ENCODE measurements at regions not wholly inside any gene's neighbourhood (a gene's known extent, or its start where the extent isn't known, plus 50 kb on each side); places are given as distances from the start of the nearest gene placed in this dataset.

- intact Hi-C loops (cut with micrococcal nuclease): no loop called here
- dilution Hi-C loops (cut with MboI; ENCODE audit: extremely low pct_ligation_motif_present, low sequenced_read_pairs): no loop called here
- Histone ChIP-seq H2AFZ (ENCODE audit: low read depth, low read length) (no peak overlapping the region), H4K20me1 (replicated peaks; ENCODE audit: control insufficient read depth, extremely low read depth, insufficient read depth, low read length) (no peaks in the 10 kb centered on the region), H3K9me3 (replicated peaks; ENCODE audit: control insufficient read depth, insufficient read depth, low read length) (no peaks in the 10 kb centered on the region), H3K79me2 (ENCODE audit: control insufficient read depth, insufficient read depth, low read length) (no peaks in the 10 kb centered on the region), H3K9me1 (replicated peaks; ENCODE audit: control insufficient read depth, extremely low read depth, insufficient read depth, low read length) (no peaks in the 10 kb centered on the region), H3K4me3 (replicated peaks in 1 of 3; ENCODE audit: insufficient read depth in 1 of 3, low read depth in 1 of 3, low read length in 3 of 3) (no peak overlapping the region), H3K4me1 (ENCODE audit: control insufficient read depth, extremely low read depth, insufficient read depth, low read length) (no peaks in the 10 kb centered on the region), H3K27ac (ENCODE audit: insufficient read depth, low read depth, low read length) (no peak overlapping the region), H3K9ac (replicated peaks; ENCODE audit: extremely low read depth, insufficient read depth, low read length) (no peak overlapping the region), H3K4me2 (ENCODE audit: insufficient read depth, low read length) (no peak overlapping the region), H3K36me3 (ENCODE audit: control insufficient read depth in 2 of 2, extremely low read depth in 1 of 2, insufficient read depth in 2 of 2, low read length in 2 of 2) (no peaks in the 10 kb centered on the region), H3K27me3 (ENCODE audit: control insufficient read depth in 2 of 2, insufficient read depth in 2 of 2, low read length in 2 of 2) (no peaks in the 10 kb centered on the region)
- CTCF ChIA-PET: no interaction called here
- no peak for TF ChIP-seq EZH2 (IDR thresholded peaks at IDR 0.05; ENCODE audit: borderline replicate concordance, low read depth, low read length, severe bottlenecking)
- DNase-seq (ENCODE audit: low read depth, low spot score) (no peak), FAIRE-seq (no peak)
- no TSS peak for BruUV-seq (replicated peaks)
- POLR2A ChIA-PET: no interaction called here
Observed at GRCh38 chrX:7307720-7308119, 159.8 kb upstream of the PUDP start.

DNA sequence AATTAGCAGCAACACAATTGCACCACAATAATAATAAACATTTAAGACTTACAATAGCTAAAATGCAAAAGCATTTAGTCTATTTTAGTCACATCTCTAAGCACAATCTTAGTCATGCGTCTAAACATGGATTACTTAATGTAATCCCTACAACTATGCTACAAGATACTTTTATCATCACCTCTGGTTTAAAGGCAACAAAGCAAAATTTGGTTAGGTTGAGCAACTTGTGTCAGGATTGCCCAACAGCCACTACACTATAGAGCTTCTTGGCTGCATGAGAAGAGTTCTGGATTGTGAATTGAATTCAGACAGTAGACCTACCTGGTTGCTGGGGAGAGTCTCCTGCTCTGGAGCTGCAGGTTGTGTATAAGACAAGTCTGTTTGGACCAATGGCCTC, 146.5 kb upstream of the PUDP start:
- TF ChIP-seq MYC (IDR thresholded peaks at IDR 0.05; ENCODE audit: low read depth, low read length) (no peak), CTCF (IDR thresholded peaks at IDR 0.05; ENCODE audit: extremely low read depth in 1 of 2, insufficient read depth in 1 of 2, low read depth in 1 of 2, low read length in 2 of 2) (no peak), MAX (IDR thresholded peaks at IDR 0.05; ENCODE audit: insufficient read depth, insufficient read length) (no peak), FOS (IDR thresholded peaks at IDR 0.05; ENCODE audit: borderline replicate concordance, insufficient read depth, low read length) (no peak), JUN (IDR thresholded peaks at IDR 0.05; ENCODE audit: borderline replicate concordance, insufficient read depth, insufficient read length, low read depth) (no peak), POLR2A (IDR thresholded peaks at IDR 0.05; ENCODE audit: low read depth, low read length) (no peak), POLR2AphosphoS5 (IDR thresholded peaks at IDR 0.05; ENCODE audit: insufficient read depth, low read depth, low read length) (no peak), GATA2 (IDR thresholded peaks at IDR 0.05; ENCODE audit: insufficient read depth, insufficient read length, low read depth, low read length) (no peak), EZH2 (IDR thresholded peaks at IDR 0.05; ENCODE audit: borderline replicate concordance, low read depth, low read length, severe bottlenecking) (no peak)
- no peaks in the 10 kb centered on the region for H3K79me2 ChIP-seq (ENCODE audit: control insufficient read depth, insufficient read depth, low read length)
- BruUV-seq (replicated peaks): no TSS peak
- no peaks in the 10 kb centered on the region for H3K4me1 ChIP-seq (ENCODE audit: control insufficient read depth, extremely low read depth, insufficient read depth, low read length)
- H3K4me3 ChIP-seq (replicated peaks in 1 of 3; ENCODE audit: insufficient read depth in 1 of 3, low read depth in 1 of 3, low read length in 3 of 3): no peak overlapping the region
- no peaks in the 10 kb centered on the region for H4K20me1 ChIP-seq (replicated peaks; ENCODE audit: control insufficient read depth, extremely low read depth, insufficient read depth, low read length)
- POLR2A ChIA-PET: no interaction called here
- FAIRE-seq: no peak
- no peak overlapping the region for H3K4me2 ChIP-seq (ENCODE audit: insufficient read depth, low read length)
- no peaks in the 10 kb centered on the region for H3K9me3 ChIP-seq (replicated peaks; ENCODE audit: control insufficient read depth, insufficient read depth, low read length)
- DNase-seq (ENCODE audit: low read depth, low spot score): no peak
- H3K27me3 ChIP-seq (ENCODE audit: control insufficient read depth in 2 of 2, insufficient read depth in 2 of 2, low read length in 2 of 2): no peaks in the 10 kb centered on the region
- no peak overlapping the region for H3K9ac ChIP-seq (replicated peaks; ENCODE audit: extremely low read depth, insufficient read depth, low read length)
- dilution Hi-C loops (cut with MboI; ENCODE audit: extremely low pct_ligation_motif_present, low sequenced_read_pairs) (no loop called here), intact Hi-C loops (cut with micrococcal nuclease) (no loop called here)
- no peak overlapping the region for H3K27ac ChIP-seq (ENCODE audit: insufficient read depth, low read depth, low read length)
- H3K36me3 ChIP-seq (ENCODE audit: control insufficient read depth in 2 of 2, extremely low read depth in 1 of 2, insufficient read depth in 2 of 2, low read length in 2 of 2): no peaks in the 10 kb centered on the region
- CTCF ChIA-PET: no interaction called here
- no peaks in the 10 kb centered on the region for H3K9me1 ChIP-seq (replicated peaks; ENCODE audit: control insufficient read depth, extremely low read depth, insufficient read depth, low read length)
- H2AFZ ChIP-seq (ENCODE audit: low read depth, low read length): no peak overlapping the region
